K562 (cell line): ENCODE measurements at regions not wholly inside any gene's neighbourhood (a gene's known extent, or its start where the extent isn't known, plus 50 kb on each side); places are given as distances from the start of the nearest gene placed in this dataset.

Experiments
- ATAC-seq: fragments of 200-7000 bp; cut with Tn5 transposase; 3 replicates; pipeline ENCODE4 v1.9.1; 2020; ENCODE audit warnings: moderate library complexity
- BruUV-seq: library from RNA; stranded (reverse); fragments of 400-500 nt; replicated peaks from 2 replicates; lab custom pipeline; 2021; lab: Mats Ljungman, UMichigan
- CTCF ChIA-PET: fragments of 300-600 bp; formaldehyde crosslinking; extraction: SDS; loops from one replicate; lab custom pipeline; 2021; ENCODE audit warnings: low intra/inter-chr PET ratio; lab: Yijun Ruan, JAX
- POLR2A ChIA-PET: fragments of 300-600, 350-650 bp; sonication (Branson Sonifier 250); formaldehyde crosslinking; extraction: SDS; loops from one replicate; lab custom pipeline; 2021; ENCODE audit warnings: antibody characterized with exemption, inconsistent platforms; lab: Yijun Ruan, JAX
- DNase-seq, 4 experiments: peaks; one replicate each; pipeline versions ENCODE4 v3.0.0 to v3.0.0-alpha.2; 2011 to 2018; ENCODE audit warnings: low spot score in 3 of 4, mixed read lengths in 3 of 4; ENCODE audit errors: extremely low read depth in 1 of 4
- FAIRE-seq: peaks from 2 replicates; lab custom pipeline; 2011; peaks lifted over from hg19 to GRCh38; lab: Jason Lieb, UNC
- H2AFZ ChIP-seq: 2 replicates; pipeline ENCODE4 v1.6.0; 2011; ENCODE audit warnings: low read depth, low read length, control low read depth, inconsistent platforms
- H3K27ac ChIP-seq: fragments of 200-600 bp; 3 replicates; pipeline ENCODE4 v1.8.0; 2011; ENCODE audit warnings: low read depth, mild to moderate bottlenecking, control low read depth, inconsistent platforms, low read length, moderate library complexity, mixed read lengths; ENCODE audit errors: extremely low read depth
- H3K27me3 ChIP-seq, 2 experiments: fragments of 300-600 bp in 1 of 2; 2 replicates in 1 of 2; 3 replicates in 1 of 2; pipeline versions ENCODE4 v1.6.0 to v1.8.0; 2011; ENCODE audit warnings: inconsistent platforms in 2 of 2, low read length in 2 of 2, mild to moderate bottlenecking in 1 of 2, mixed read lengths in 1 of 2, moderate library complexity in 1 of 2; ENCODE audit not compliant: control insufficient read depth in 2 of 2, insufficient read depth in 2 of 2
- H3K36me3 ChIP-seq: fragments of 300-600 bp; 3 replicates; pipeline ENCODE4 v1.8.0; 2011; ENCODE audit warnings: mild to moderate bottlenecking, low read length, inconsistent platforms; ENCODE audit not compliant: control insufficient read depth, insufficient read depth
- H3K4me1 ChIP-seq, 2 experiments: fragments of 200-600 bp in 1 of 2; replicated peaks in 1 of 2; 2 replicates in 1 of 2; 3 replicates in 1 of 2; pipeline versions ENCODE4 v1.5.1 to v1.8.0; 2011; ENCODE audit warnings: inconsistent platforms in 2 of 2, low read length in 2 of 2, mild to moderate bottlenecking in 1 of 2, mixed read lengths in 1 of 2, moderate library complexity in 1 of 2; ENCODE audit not compliant: control insufficient read depth in 2 of 2, insufficient read depth in 2 of 2
- H3K4me2 ChIP-seq: 2 replicates; pipeline ENCODE4 v1.6.1; 2011; ENCODE audit warnings: low read length, control low read depth, inconsistent platforms, mixed read lengths; ENCODE audit not compliant: insufficient read depth
- H3K4me3 ChIP-seq: fragments of 200-600 bp; sonication (generic), shearing (Covaris generic); 2 replicates; pipeline ENCODE4 v1.5.1; 2016; ENCODE audit warnings: control low read depth, inconsistent platforms
- H3K79me2 ChIP-seq: fragments of 200-600 bp; 3 replicates; pipeline ENCODE4 v1.8.0; 2011; ENCODE audit warnings: low read length, inconsistent platforms; ENCODE audit not compliant: control insufficient read depth, insufficient read depth
- H3K9ac ChIP-seq, 2 experiments: 2 replicates each; pipeline versions ENCODE4 v1.6.0 to v1.6.1; 2011; ENCODE audit warnings: low read depth in 2 of 2, low read length in 2 of 2, control low read depth in 1 of 2, inconsistent platforms in 1 of 2, mild to moderate bottlenecking in 1 of 2, mixed read lengths in 1 of 2; ENCODE audit not compliant: insufficient read depth in 1 of 2
- H3K9me1 ChIP-seq: one replicate; pipeline ENCODE4 v1.6.0; 2011; ENCODE audit warnings: inconsistent platforms, mild to moderate bottlenecking, low read length, moderate library complexity; ENCODE audit not compliant: control insufficient read depth, insufficient read depth
- H3K9me3 ChIP-seq: replicated peaks from 2 replicates; pipeline ENCODE4 v1.5.1; 2011; ENCODE audit warnings: low read depth, low read length, inconsistent platforms; ENCODE audit not compliant: control insufficient read depth, insufficient read depth
- H4K20me1 ChIP-seq: replicated peaks from 2 replicates; pipeline ENCODE4 v1.6.1; 2011; ENCODE audit warnings: low read length, inconsistent platforms, mixed read lengths; ENCODE audit not compliant: control insufficient read depth, insufficient read depth
- CEBPB ChIP-seq: fragments of 450-650 bp; IDR thresholded peaks from 2 replicates; pipeline ENCODE4 v1.6.1; 2016; ENCODE audit warnings: missing genetic modification characterization, missing compliant biosample characterization
- CEBPG ChIP-seq, 3 experiments: fragments of 200-800 bp in 1 of 3; sonication (Bioruptor generic) in 1 of 3; sonication (generic) in 1 of 3; formaldehyde crosslinking in 1 of 3; IDR thresholded peaks in 2 of 3; conservative IDR thresholded peaks in 1 of 3; 2 replicates each; pipeline versions ENCODE4 v1.6.1 to v1.8.0; 2016 to 2022; ENCODE audit warnings: missing compliant biosample characterization in 2 of 3, missing genetic modification characterization in 2 of 3, mild to moderate bottlenecking in 1 of 3, missing genetic modification reagents in 1 of 3
- FOXA3 ChIP-seq, 2 experiments: fragments of 450-650 bp in 1 of 2; sonication (generic) in 1 of 2; formaldehyde crosslinking; IDR thresholded peaks in 1 of 2; conservative IDR thresholded peaks in 1 of 2; 2 replicates each; pipeline versions ENCODE4 v1.4.0 to v1.8.0; 2020 to 2022; ENCODE audit warnings: mild to moderate bottlenecking in 2 of 2, missing genetic modification reagents in 1 of 2
- KLF13 ChIP-seq: fragments of 450-650 bp; IDR thresholded peaks from 2 replicates; pipeline ENCODE4 v1.6.1; 2016; ENCODE audit warnings: missing genetic modification characterization, low read depth, mild to moderate bottlenecking, missing compliant biosample characterization, moderate library complexity, borderline replicate concordance
- NR3C1 ChIP-seq: sonication (generic); formaldehyde crosslinking; IDR thresholded peaks from 2 replicates; pipeline ENCODE4 v1.8.1; 2022; ENCODE audit warnings: missing genetic modification reagents
- SAP30 ChIP-seq: fragments of 200-600 bp; sonication (generic); IDR thresholded peaks from 2 replicates; pipeline ENCODE4 v1.6.1; 2012; ENCODE audit warnings: borderline replicate concordance, low read depth, mild to moderate bottlenecking, moderate library complexity, low read length, control low read depth, inconsistent platforms; ENCODE audit not compliant: insufficient read depth, poor library complexity, severe bottlenecking
- SETDB1 ChIP-seq: IDR thresholded peaks from one replicate; pipeline ENCODE4 v1.6.1; 2012; ENCODE audit warnings: low read length, control low read depth, inconsistent platforms
- SP2 ChIP-seq: IDR thresholded peaks from 2 replicates; pipeline ENCODE4 v1.6.1; 2011; ENCODE audit warnings: mild to moderate bottlenecking, low read depth, low read length, moderate library complexity; ENCODE audit not compliant: poor library complexity, severe bottlenecking; ENCODE audit errors: extremely low read depth
- WGBS: fragments of 100-300 bp; shearing (Covaris generic); methylation state at CpG from one replicate; pipeline ENCODE4 v1.1.6; 2016; ENCODE audit warnings: low coverage, mixed read lengths; ENCODE audit not compliant: insufficient coverage; ENCODE audit errors: missing lambda C conversion rate; 5-methylcytosine and 5-hydroxymethylcytosine counted together
- in situ Hi-C: fragments of 300-500 bp; cut with MboI; formaldehyde crosslinking; loops from 4 replicates; pipeline ENCODE4 v1.15.0; 2018; ENCODE audit warnings: inconsistent platforms, mixed read lengths
- intact Hi-C: fragments of 100-400 bp; cut with micrococcal nuclease; formaldehyde crosslinking; loops from 2 replicates; pipeline ENCODE4 v1.14.2; 2022
- TF ChIP-seq, protein P1 (sequence below): fragments of 450-650 bp; formaldehyde crosslinking; IDR thresholded peaks from 2 replicates; pipeline ENCODE4 v1.4.0; 2022; ENCODE audit warnings: missing genetic modification characterization
- TF ChIP-seq, protein P2 (sequence below): fragments of 250-450 bp; sonication (Bioruptor Pico); IDR thresholded peaks from 2 replicates; pipeline ENCODE4 v1.8.0; 2022; ENCODE audit warnings: inconsistent platforms, mild to moderate bottlenecking, moderate library complexity, borderline replicate concordance

DNA sequence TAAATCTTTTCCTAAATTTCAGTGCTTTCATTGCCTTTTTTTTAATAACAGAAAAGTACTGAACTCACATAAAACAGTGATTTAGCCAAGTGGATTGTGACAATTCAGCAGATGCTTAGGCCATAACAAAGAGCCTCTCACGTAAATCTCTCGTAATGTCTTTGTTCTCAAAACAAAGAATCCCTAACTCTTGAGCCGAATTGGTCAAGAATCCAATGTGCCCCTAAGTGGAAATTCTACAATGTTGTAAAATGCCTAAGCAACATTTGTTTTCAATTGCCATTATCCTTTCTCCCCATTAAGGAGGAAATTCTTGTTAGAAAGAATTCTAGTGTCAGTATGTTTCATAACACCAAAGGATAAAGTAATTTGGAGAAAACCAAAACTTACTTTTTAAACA is 235.7 kb upstream of the THBS1 start:
- no peaks in the 10 kb centered on the region for H3K36me3 ChIP-seq
- intact Hi-C loops (no loop called here), in situ Hi-C loops (no loop called here)
- DNase-seq (no peak), ATAC-seq (no peak), FAIRE-seq (no peak)
- TF ChIP-seq SAP30 (no peak), NR3C1 (CRISPR knock-in tag) (no peak), KLF13 (no peak), SETDB1 (no peak)
- TF ChIP-seq, protein P1, sequence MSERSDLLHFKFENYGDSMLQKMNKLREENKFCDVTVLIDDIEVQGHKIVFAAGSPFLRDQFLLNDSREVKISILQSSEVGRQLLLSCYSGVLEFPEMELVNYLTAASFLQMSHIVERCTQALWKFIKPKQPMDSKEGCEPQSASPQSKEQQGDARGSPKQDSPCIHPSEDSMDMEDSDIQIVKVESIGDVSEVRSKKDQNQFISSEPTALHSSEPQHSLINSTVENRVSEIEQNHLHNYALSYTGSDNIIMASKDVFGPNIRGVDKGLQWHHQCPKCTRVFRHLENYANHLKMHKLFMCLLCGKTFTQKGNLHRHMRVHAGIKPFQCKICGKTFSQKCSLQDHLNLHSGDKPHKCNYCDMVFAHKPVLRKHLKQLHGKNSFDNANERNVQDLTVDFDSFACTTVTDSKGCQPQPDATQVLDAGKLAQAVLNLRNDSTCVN (CRISPR knock-in tag), result no peak
- no peaks in the 10 kb centered on the region for H3K9me3 ChIP-seq
- H3K9ac ChIP-seq, result no peak overlapping the region
- H3K4me3 ChIP-seq, result no peak overlapping the region
- no peaks in the 10 kb centered on the region for H3K27me3 ChIP-seq
- 8% methylated on average over 3 of the region's 3 CpGs for WGBS
- ChIA-PET CTCF (no interaction called here), POLR2A (no interaction called here)
- H4K20me1 ChIP-seq, result no peaks in the 10 kb centered on the region
- H3K27ac ChIP-seq, result no peak overlapping the region
- H3K79me2 ChIP-seq, result no peaks in the 10 kb centered on the region
- H3K9me1 ChIP-seq, result no peaks in the 10 kb centered on the region
- no TSS peak for BruUV-seq
- no peaks in the 10 kb centered on the region for H3K4me1 ChIP-seq
- H2AFZ ChIP-seq, result no peak overlapping the region
- H3K4me2 ChIP-seq, result no peak overlapping the region

DNA sequence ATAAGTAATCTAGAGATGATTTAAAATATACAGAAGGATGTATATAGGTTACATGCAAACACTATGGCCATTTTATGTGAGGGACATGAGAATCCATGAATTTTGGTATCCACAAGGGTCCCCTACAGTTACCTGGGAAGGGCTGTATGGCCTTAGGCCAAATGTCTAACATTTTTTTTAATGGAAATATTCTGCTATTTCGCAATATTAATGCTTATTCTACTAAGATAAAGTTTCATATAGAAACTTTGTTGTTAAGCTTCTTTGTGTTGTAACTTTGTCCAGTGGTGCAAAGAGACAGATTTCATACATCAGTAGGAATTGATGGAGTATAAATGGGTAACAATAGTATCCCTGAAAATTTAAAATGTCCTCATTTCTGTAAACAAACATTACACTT is 233.4 kb upstream of the THBS1 start:
- no peaks in the 10 kb centered on the region for H3K79me2 ChIP-seq
- intact Hi-C loops, result no loop called here
- H3K9me3 ChIP-seq, result no peaks in the 10 kb centered on the region
- no peak overlapping the region for H3K4me3 ChIP-seq
- H3K4me2 ChIP-seq, result no peak overlapping the region
- CTCF ChIA-PET, result no interaction called here
- no peak for ATAC-seq
- H3K36me3 ChIP-seq, result no peaks in the 10 kb centered on the region
- H2AFZ ChIP-seq, result no peak overlapping the region
- H3K9ac ChIP-seq, result no peak overlapping the region
- DNase-seq, result no peak
- H4K20me1 ChIP-seq, result no peaks in the 10 kb centered on the region
- H3K27me3 ChIP-seq, result no peaks in the 10 kb centered on the region
- 0% methylated on average over 1 of the region's 1 CpG for WGBS
- no peaks in the 10 kb centered on the region for H3K9me1 ChIP-seq
- no peaks in the 10 kb centered on the region for H3K4me1 ChIP-seq
- POLR2A ChIA-PET, result interaction anchor here (1.1 to 1.5 kb wide), 2 partner anchors 12 to 14 kb away, joined by 3 read pairs; no protein-coding TSS in a partner anchor
- BruUV-seq, result no TSS peak
- FAIRE-seq, result no peak
- peak; percentile 79 for TF ChIP-seq CEBPB (tag)
- no peak for TF ChIP-seq CEBPG (CRISPR knock-in tag; IDR thresholded peaks at IDR 0.05)
- TF ChIP-seq CEBPG (tag; conservative IDR thresholded peaks at IDR 0.05 in 1 of 2, IDR thresholded peaks at IDR 0.05 in 1 of 2), result peak; percentile 15 to 85; a peak in 2 of 4 replicates
- TF ChIP-seq FOXA3 (CRISPR knock-in tag; conservative IDR thresholded peaks at IDR 0.05 in 1 of 2, IDR thresholded peaks at IDR 0.05 in 1 of 2), result no peak
- no peak for TF ChIP-seq SP2
- TF ChIP-seq, protein P2, sequence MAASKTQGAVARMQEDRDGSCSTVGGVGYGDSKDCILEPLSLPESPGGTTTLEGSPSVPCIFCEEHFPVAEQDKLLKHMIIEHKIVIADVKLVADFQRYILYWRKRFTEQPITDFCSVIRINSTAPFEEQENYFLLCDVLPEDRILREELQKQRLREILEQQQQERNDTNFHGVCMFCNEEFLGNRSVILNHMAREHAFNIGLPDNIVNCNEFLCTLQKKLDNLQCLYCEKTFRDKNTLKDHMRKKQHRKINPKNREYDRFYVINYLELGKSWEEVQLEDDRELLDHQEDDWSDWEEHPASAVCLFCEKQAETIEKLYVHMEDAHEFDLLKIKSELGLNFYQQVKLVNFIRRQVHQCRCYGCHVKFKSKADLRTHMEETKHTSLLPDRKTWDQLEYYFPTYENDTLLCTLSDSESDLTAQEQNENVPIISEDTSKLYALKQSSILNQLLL (CRISPR knock-in tag), result no peak
- no peak overlapping the region for H3K27ac ChIP-seq
- in situ Hi-C loops, result no loop called here
